Ascending aorta (tissue), 2 donors: ENCODE measurements at regions not wholly inside any gene's neighbourhood (a gene's known extent, or its start where the extent isn't known, plus 50 kb on each side); places are given as distances from the start of the nearest gene placed in this dataset.

Experiments
- DNase-seq, 2 donors: peaks; one replicate each; pipeline ENCODE4 v3.0.0-alpha.2; 2019; ENCODE audit warnings: low spot score in 2 of 2
- H3K27ac ChIP-seq, 2 donors: fragments of 200-600 bp; sonication (generic); one replicate each; pipeline ENCODE4 v1.5.1; 2016 to 2017; ENCODE audit warnings: mild to moderate bottlenecking in 1 of 2
- H3K27me3 ChIP-seq: fragments of 200-600 bp; sonication (generic); one replicate; pipeline ENCODE4 v1.5.1; 2017
- H3K36me3 ChIP-seq, 2 donors: fragments of 200-600 bp; sonication (generic); one replicate each; pipeline ENCODE4 v1.5.1; 2016
- H3K4me1 ChIP-seq, 2 donors: fragments of 200-600 bp; sonication (generic); one replicate each; pipeline ENCODE4 v1.5.1; 2016 to 2017; ENCODE audit warnings: mild to moderate bottlenecking in 1 of 2
- H3K4me3 ChIP-seq, 2 donors: fragments of 200-600 bp; sonication (generic); one replicate each; pipeline ENCODE4 v1.5.1; 2016 to 2017; ENCODE audit warnings: mild to moderate bottlenecking in 1 of 2
- H3K9me3 ChIP-seq, 2 donors: fragments of 200-600 bp; sonication (generic); one replicate each; pipeline ENCODE4 v1.5.1; 2016
- intact Hi-C: fragments of 100-400 bp; cut with DNase I; formaldehyde crosslinking; loops from one replicate; pipeline ENCODE4 v1.15.1; 2023
- TF ChIP-seq, protein P1 (sequence below), 3 experiments: fragments of 200-600 bp in 2 of 3; fragments of 450-650 bp in 1 of 3; sonication (generic) in 2 of 3; IDR thresholded peaks; one replicate each; pipeline ENCODE4 v1.5.1; 2016 to 2019; ENCODE audit warnings: antibody characterized with exemption in 3 of 3, mild to moderate bottlenecking in 1 of 3, moderate library complexity in 1 of 3

- Histone ChIP-seq H3K27me3 (no peaks in the 10 kb centered on the region), H3K4me1 (no peaks in the 10 kb centered on the region), H3K4me3 (no peak overlapping the region), H3K36me3 (no peaks in the 10 kb centered on the region), H3K9me3 (no peaks in the 10 kb centered on the region), H3K27ac (no peak overlapping the region)
- intact Hi-C loops: no loop called here
- DNase-seq: no peak
- TF ChIP-seq, protein P1, sequence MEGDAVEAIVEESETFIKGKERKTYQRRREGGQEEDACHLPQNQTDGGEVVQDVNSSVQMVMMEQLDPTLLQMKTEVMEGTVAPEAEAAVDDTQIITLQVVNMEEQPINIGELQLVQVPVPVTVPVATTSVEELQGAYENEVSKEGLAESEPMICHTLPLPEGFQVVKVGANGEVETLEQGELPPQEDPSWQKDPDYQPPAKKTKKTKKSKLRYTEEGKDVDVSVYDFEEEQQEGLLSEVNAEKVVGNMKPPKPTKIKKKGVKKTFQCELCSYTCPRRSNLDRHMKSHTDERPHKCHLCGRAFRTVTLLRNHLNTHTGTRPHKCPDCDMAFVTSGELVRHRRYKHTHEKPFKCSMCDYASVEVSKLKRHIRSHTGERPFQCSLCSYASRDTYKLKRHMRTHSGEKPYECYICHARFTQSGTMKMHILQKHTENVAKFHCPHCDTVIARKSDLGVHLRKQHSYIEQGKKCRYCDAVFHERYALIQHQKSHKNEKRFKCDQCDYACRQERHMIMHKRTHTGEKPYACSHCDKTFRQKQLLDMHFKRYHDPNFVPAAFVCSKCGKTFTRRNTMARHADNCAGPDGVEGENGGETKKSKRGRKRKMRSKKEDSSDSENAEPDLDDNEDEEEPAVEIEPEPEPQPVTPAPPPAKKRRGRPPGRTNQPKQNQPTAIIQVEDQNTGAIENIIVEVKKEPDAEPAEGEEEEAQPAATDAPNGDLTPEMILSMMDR (IDR thresholded peaks at IDR 0.05): no peak
Observed at GRCh38 chr10:85212526-85212925, 884.1 kb downstream of the CCSER2 start.

DNA sequence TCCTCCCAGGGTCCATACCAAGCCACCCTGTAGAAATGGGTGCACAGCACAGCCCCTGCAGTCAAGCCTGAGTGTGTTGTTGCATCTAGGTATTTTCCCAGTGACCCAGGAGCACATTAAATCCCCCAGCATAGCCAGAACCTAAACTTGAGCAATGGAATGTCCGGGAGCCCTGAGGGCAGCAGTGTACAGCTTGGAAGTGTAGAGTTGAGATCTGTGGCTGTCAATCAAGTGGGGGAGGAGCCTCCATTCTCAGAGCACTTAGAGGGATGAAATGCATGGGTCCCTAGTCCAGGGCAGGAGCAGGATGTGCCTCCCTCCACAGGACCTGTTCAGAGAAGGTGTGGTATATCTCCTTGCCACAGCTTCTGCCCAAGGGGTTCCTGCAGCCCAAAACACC is 885.1 kb downstream of the CCSER2 start:
- Histone ChIP-seq H3K27me3 (no peaks in the 10 kb centered on the region), H3K36me3 (no peaks in the 10 kb centered on the region), H3K4me3 (no peak overlapping the region), H3K27ac (no peak overlapping the region), H3K9me3 (no peaks in the 10 kb centered on the region), H3K4me1 (no peaks in the 10 kb centered on the region)
- DNase-seq: no peak
- TF ChIP-seq, protein P1 (IDR thresholded peaks at IDR 0.05): no peak
- intact Hi-C loops: no loop called here

DNA sequence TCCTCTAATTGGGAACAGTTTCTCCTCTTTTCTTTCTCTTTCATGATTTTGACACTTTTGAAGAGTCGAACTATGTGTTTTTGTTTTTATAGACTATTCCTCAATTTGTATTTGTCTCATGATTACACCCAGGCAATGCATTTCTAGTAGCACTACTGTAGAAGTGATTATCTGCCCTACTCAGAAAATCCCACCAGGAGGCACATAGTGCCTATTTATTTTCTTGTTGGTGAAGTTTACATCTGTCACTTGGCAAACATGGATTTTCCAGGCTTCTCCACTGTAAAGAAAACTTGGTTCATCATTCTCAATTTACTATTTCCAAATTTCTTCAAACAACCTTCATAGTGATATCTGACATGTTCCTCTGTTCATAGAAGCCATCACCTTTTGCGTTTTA is 893.9 kb downstream of the CCSER2 start:
- Histone ChIP-seq H3K36me3 (no peaks in the 10 kb centered on the region), H3K9me3 (no peaks in the 10 kb centered on the region), H3K4me1 (no peaks in the 10 kb centered on the region), H3K27me3 (no peaks in the 10 kb centered on the region), H3K4me3 (no peak overlapping the region), H3K27ac (no peak overlapping the region)
- DNase-seq: no peak
- intact Hi-C loops: no loop called here
- TF ChIP-seq, protein P1 (IDR thresholded peaks at IDR 0.05): no peak

- no peaks in the 10 kb centered on the region for H3K36me3 ChIP-seq
- no peak for DNase-seq
Observed at GRCh38 chr10:85224366-85224940, 896.1 kb downstream of the CCSER2 start.

DNA sequence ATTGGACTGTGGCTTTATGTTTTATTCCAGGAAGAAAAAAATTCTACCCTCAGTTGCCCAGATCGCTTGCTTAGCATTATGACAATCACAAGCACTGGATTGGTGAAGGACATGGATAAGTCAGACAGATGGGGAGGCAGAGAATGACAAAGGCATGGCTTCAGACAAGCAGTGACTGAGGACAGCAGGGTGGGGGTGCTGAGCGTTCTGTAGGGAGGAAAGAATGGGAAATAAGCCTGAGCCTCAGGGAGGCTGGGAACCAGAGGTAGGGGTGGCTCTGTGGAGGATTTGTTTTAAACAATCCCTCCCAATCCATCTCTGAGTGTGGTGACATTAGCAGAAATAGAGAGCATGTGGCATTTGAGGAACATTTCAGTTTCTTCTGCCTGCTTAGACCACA is 896.9 kb downstream of the CCSER2 start:
- Histone ChIP-seq H3K36me3 (no peaks in the 10 kb centered on the region), H3K4me1 (no peaks in the 10 kb centered on the region), H3K27ac (no peak overlapping the region), H3K9me3 (no peaks in the 10 kb centered on the region), H3K27me3 (no peaks in the 10 kb centered on the region), H3K4me3 (no peak overlapping the region)
- TF ChIP-seq, protein P1 (IDR thresholded peaks at IDR 0.05): no peak
- intact Hi-C loops: no loop called here
- DNase-seq: no peak

More at GRCh38 chr10:85224366-85224940, 896.1 kb downstream of the CCSER2 start:
- Histone ChIP-seq H3K9me3 (no peaks in the 10 kb centered on the region), H3K4me3 (no peak overlapping the region), H3K27me3 (no peaks in the 10 kb centered on the region), H3K27ac (no peak overlapping the region), H3K4me1 (no peaks in the 10 kb centered on the region)
- TF ChIP-seq, protein P1 (IDR thresholded peaks at IDR 0.05): no peak
- intact Hi-C loops: no loop called here

- H3K27ac ChIP-seq: no peak overlapping the region
- TF ChIP-seq, protein P1 (IDR thresholded peaks at IDR 0.05): no peak
- no peaks in the 10 kb centered on the region for H3K36me3 ChIP-seq
- H3K9me3 ChIP-seq: no peaks in the 10 kb centered on the region
- no peak overlapping the region for H3K4me3 ChIP-seq
- no peaks in the 10 kb centered on the region for H3K27me3 ChIP-seq
- no peaks in the 10 kb centered on the region for H3K4me1 ChIP-seq
- no peak for DNase-seq
- intact Hi-C loops: no loop called here
Observed at GRCh38 chr10:85226596-85226995, 898.2 kb downstream of the CCSER2 start.
